Activated CD8-positive, alpha-beta memory T cell treated with anti-CD3 and anti-CD28 coated beads, Interleukin-2, amount 10 ng/mL, durations not matched to agents 7 days and 5 days (primary cell): ENCODE measurements at regions not wholly inside any gene's neighbourhood (a gene's known extent, or its start where the extent isn't known, plus 50 kb on each side); places are given as distances from the start of the nearest gene placed in this dataset.

ENCODE experiments used
- ATAC-seq: fragments of 150-1000 bp; cut with Tn5 transposase; one replicate; pipeline ENCODE4 v1.10.0; 2021; ENCODE audit warnings: moderate library complexity
- CTCF ChIA-PET: fragments of 350-600 bp; sonication (Branson Sonifier 250); formaldehyde crosslinking; loops from one replicate; lab custom pipeline; 2021; ENCODE audit warnings: antibody characterized with exemption; lab: Charles Lee
- DNase-seq: peaks from one replicate; pipeline ENCODE4 v3.0.0-alpha.2; 2020
- H3K27ac Mint-ChIP-seq: one replicate; pipeline ENCODE4 v1.8.0; 2021; ENCODE audit warnings: mild to moderate bottlenecking, mixed read lengths
- H3K27me3 Mint-ChIP-seq: one replicate; pipeline ENCODE4 v1.8.0; 2021; ENCODE audit warnings: mixed read lengths
- H3K36me3 Mint-ChIP-seq: one replicate; pipeline ENCODE4 v1.8.0; 2021; ENCODE audit warnings: mild to moderate bottlenecking, mixed read lengths
- H3K4me1 Mint-ChIP-seq: one replicate; pipeline ENCODE4 v1.8.0; 2021; ENCODE audit warnings: mixed read lengths
- H3K4me3 Mint-ChIP-seq: one replicate; pipeline ENCODE4 v1.8.0; 2021; ENCODE audit warnings: mild to moderate bottlenecking, moderate library complexity, mixed read lengths
- H3K9me3 Mint-ChIP-seq: one replicate; pipeline ENCODE4 v1.8.0; 2022; ENCODE audit warnings: low read depth, mixed read lengths

DNA sequence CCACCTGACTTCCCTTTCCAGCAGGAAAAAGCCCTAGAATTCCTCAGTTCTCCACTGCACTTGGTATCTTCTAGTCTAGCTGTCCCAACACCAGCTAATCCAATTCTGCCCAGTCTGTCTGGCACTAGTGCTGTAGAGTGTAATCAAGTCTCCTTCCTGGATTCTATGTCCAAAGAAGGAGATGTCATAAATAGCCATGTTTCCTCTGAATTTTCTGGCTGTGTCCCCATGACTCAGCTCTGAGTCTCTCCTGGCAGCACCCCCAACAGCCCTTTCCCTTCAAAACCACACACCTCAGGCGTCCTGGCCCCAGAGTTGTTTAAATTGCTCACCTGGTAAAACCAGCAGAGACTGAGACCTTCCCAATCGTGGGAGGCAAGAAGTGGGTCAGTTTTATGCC lies 197.2 kb downstream of the GRXCR1 start:
- H3K9me3 Mint-ChIP-seq: peaks cover 2% of the 10 kb centered on the region

GRCh38 chr4:43103048-43103447 lies 210.5 kb downstream of the GRXCR1 start:
- H3K9me3 Mint-ChIP-seq: no peaks in the 10 kb centered on the region
- no peaks in the 10 kb centered on the region for H3K27me3 Mint-ChIP-seq
- no peaks in the 10 kb centered on the region for H3K36me3 Mint-ChIP-seq
- DNase-seq (no peak), ATAC-seq (no peak)
- H3K27ac Mint-ChIP-seq: no peak overlapping the region
- H3K4me1 Mint-ChIP-seq: no peaks in the 10 kb centered on the region
- CTCF ChIA-PET: no interaction called here
- H3K4me3 Mint-ChIP-seq: no peak overlapping the region

More for the DNA sequence above, 197.2 kb downstream of the GRXCR1 start:
- Mint-ChIP-seq H3K4me3 (no peak overlapping the region), H3K27me3 (no peaks in the 10 kb centered on the region), H3K4me1 (no peaks in the 10 kb centered on the region), H3K36me3 (no peaks in the 10 kb centered on the region), H3K27ac (no peak overlapping the region)
- DNase-seq (no peak), ATAC-seq (no peak)
- CTCF ChIA-PET: no interaction called here

DNA sequence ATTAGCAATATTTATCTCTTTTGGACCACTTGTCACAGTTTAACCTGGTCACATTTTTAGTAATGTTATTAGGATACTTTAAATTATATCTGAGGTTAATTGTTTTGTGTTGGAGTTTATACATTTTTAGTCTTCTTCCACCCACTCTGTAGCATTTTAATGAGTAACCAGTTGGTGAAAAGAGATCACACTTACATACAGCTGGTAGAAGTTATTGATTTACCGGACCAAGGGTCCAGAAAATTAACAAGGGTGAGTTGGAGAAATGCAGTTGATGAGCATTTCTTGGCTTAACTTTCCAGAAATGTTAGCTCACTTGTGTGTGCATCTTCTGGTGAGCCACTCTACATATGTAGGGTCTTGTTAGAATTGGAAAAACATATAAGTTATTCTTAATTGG lies 219.6 kb downstream of the GRXCR1 start:
- DNase-seq (no peak), ATAC-seq (no peak)
- Mint-ChIP-seq H3K27ac (no peak overlapping the region), H3K27me3 (no peaks in the 10 kb centered on the region), H3K4me3 (no peak overlapping the region), H3K36me3 (no peaks in the 10 kb centered on the region), H3K9me3 (no peaks in the 10 kb centered on the region), H3K4me1 (no peaks in the 10 kb centered on the region)
- CTCF ChIA-PET: no interaction called here

GRCh38 chr4:43113196-43113595 lies 220.7 kb downstream of the GRXCR1 start:
- CTCF ChIA-PET: no interaction called here
- DNase-seq: no peak
- no peak overlapping the region for H3K4me3 Mint-ChIP-seq

DNA sequence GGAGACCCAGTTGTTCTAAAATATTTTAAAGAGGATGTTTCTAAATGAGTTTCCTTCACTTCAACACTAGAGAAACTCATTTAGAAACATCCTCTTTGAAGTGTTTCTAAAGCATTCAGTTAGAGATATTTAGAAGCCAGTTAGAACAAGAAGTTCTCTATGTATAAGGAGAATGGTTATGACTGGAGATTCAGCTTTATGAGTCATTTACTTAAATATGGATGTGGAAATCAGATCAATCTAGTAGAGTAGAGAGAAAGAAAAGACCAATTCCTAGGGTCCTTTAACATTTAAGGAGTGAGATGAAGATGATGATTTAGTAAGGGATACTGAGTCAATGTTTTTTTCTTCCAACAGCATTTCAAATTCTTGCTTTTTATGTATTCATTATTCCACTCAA lies 234.1 kb downstream of the GRXCR1 start:
- H3K27me3 Mint-ChIP-seq: no peaks in the 10 kb centered on the region
- H3K4me3 Mint-ChIP-seq: no peak overlapping the region
- CTCF ChIA-PET: no interaction called here
- no peaks in the 10 kb centered on the region for H3K4me1 Mint-ChIP-seq
- H3K27ac Mint-ChIP-seq: no peak overlapping the region
- ATAC-seq (no peak), DNase-seq (no peak)
- no peaks in the 10 kb centered on the region for H3K36me3 Mint-ChIP-seq
- no peaks in the 10 kb centered on the region for H3K9me3 Mint-ChIP-seq

More at GRCh38 chr4:43113196-43113595, 220.7 kb downstream of the GRXCR1 start:
- no peak for ATAC-seq
- Mint-ChIP-seq H3K27me3 (no peaks in the 10 kb centered on the region), H3K4me1 (no peaks in the 10 kb centered on the region), H3K27ac (no peak overlapping the region), H3K9me3 (no peaks in the 10 kb centered on the region), H3K36me3 (no peaks in the 10 kb centered on the region)

DNA sequence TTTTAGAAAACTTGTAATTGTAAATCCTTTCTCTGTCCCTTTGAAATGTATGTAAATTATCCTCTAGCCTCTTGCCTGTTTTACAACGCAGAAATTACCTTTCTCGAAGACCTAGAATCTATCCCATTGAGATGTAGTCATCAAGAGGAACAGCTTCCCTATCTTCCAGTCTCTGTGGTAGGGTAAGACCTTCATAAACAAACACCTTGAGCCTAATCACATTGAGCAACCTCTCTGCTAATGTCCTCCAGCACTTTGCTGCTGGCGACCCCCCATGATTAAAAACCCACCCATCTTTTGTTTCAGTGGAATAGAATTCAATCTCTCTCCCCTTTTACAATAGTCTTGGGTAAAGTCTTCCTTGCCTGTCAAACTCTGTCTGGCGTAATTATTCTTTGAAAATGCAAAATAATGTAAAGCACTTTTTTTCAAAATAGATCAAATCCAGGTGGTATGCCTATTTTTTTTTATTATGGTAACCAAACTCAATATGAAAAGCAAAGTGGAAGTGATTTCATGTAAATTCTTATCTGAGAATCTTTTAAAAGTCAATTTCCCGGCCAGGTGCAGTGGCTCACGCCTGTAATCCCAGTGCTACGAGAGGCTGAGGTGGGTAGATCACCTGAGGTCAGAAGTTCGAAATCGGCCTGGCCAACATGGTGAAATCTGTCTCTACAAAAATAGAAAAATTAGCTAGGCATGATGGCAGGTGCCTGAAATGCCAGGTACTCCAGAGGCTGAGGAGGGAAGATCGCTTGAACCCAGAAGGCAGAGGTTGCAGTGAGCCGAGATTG lies 237.9 kb downstream of the GRXCR1 start:
- no peaks in the 10 kb centered on the region for H3K36me3 Mint-ChIP-seq
- no peaks in the 10 kb centered on the region for H3K27me3 Mint-ChIP-seq
- DNase-seq (no peak), ATAC-seq (no peak)
- H3K27ac Mint-ChIP-seq: no peak overlapping the region
- H3K4me3 Mint-ChIP-seq: no peak overlapping the region
- CTCF ChIA-PET: interaction anchor here (1.3 kb wide), 1 partner anchor 1499 kb away, joined by 5 read pairs; no protein-coding TSS in a partner anchor
- H3K4me1 Mint-ChIP-seq: no peaks in the 10 kb centered on the region
- H3K9me3 Mint-ChIP-seq: no peaks in the 10 kb centered on the region

- H3K27ac Mint-ChIP-seq: no peak overlapping the region
- no peaks in the 10 kb centered on the region for H3K9me3 Mint-ChIP-seq
- CTCF ChIA-PET: interaction anchor here (1.1 to 1.3 kb wide), 3 partner anchors 14 to 1498 kb away, joined by 3 to 5 read pairs (median 3); no protein-coding TSS in a partner anchor
- H3K27me3 Mint-ChIP-seq: no peaks in the 10 kb centered on the region
- H3K36me3 Mint-ChIP-seq: no peaks in the 10 kb centered on the region
- DNase-seq (peak; percentile 57), ATAC-seq (no peak)
- H3K4me1 Mint-ChIP-seq: no peaks in the 10 kb centered on the region
- no peak overlapping the region for H3K4me3 Mint-ChIP-seq
Observed at GRCh38 chr4:43132010-43132582, 239.6 kb downstream of the GRXCR1 start.

DNA sequence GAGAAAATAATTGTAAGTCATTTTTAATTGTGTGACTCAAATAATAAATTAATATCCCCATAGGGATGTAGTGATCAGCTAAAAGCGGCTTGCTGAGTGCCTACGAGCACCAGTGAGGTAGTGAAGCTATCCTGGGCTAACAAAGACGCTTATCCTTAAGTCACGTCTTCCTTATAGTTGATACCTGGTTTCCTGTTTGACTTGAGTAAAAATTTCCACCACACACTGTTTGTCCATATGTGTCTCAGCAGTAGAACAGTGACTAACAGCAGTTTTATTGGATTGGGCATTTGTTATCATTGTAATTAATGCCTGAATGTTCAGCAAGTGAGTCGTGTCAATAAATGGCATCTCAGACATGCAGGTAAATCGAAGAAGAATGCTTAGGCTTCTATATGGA lies 241.1 kb downstream of the GRXCR1 start:
- ATAC-seq: no peak
- Mint-ChIP-seq H3K4me1 (no peaks in the 10 kb centered on the region), H3K27me3 (no peaks in the 10 kb centered on the region), H3K27ac (no peak overlapping the region), H3K4me3 (no peak overlapping the region), H3K9me3 (no peaks in the 10 kb centered on the region), H3K36me3 (no peaks in the 10 kb centered on the region)
- DNase-seq: no peak
- CTCF ChIA-PET: no interaction called here

- Mint-ChIP-seq H3K27me3 (no peaks in the 10 kb centered on the region), H3K36me3 (no peaks in the 10 kb centered on the region), H3K4me1 (no peaks in the 10 kb centered on the region), H3K9me3 (no peaks in the 10 kb centered on the region), H3K4me3 (no peak overlapping the region), H3K27ac (no peak overlapping the region)
- CTCF ChIA-PET: no interaction called here
- DNase-seq (no peak), ATAC-seq (no peak)
Observed at GRCh38 chr4:43136752-43137151, 244.2 kb downstream of the GRXCR1 start.

- no peaks in the 10 kb centered on the region for H3K9me3 Mint-ChIP-seq
- H3K4me1 Mint-ChIP-seq: no peaks in the 10 kb centered on the region
- H3K36me3 Mint-ChIP-seq: no peaks in the 10 kb centered on the region
- H3K27me3 Mint-ChIP-seq: no peaks in the 10 kb centered on the region
- no peak overlapping the region for H3K4me3 Mint-ChIP-seq
- CTCF ChIA-PET: interaction anchor here (1.3 kb wide), 1 partner anchor 15 kb away, joined by 3 read pairs; no protein-coding TSS in a partner anchor
- H3K27ac Mint-ChIP-seq: no peak overlapping the region
- DNase-seq: no peak
- ATAC-seq: no peak
Observed at GRCh38 chr4:43146198-43146597, 253.7 kb downstream of the GRXCR1 start.

GRCh38 chr4:43148481-43148880 lies 256.0 kb downstream of the GRXCR1 start:
- no peaks in the 10 kb centered on the region for H3K9me3 Mint-ChIP-seq
- no peak for ATAC-seq
- DNase-seq: no peak
- no peaks in the 10 kb centered on the region for H3K27me3 Mint-ChIP-seq
- H3K4me3 Mint-ChIP-seq: no peak overlapping the region
- H3K36me3 Mint-ChIP-seq: no peaks in the 10 kb centered on the region
- H3K4me1 Mint-ChIP-seq: no peaks in the 10 kb centered on the region
- no peak overlapping the region for H3K27ac Mint-ChIP-seq
- CTCF ChIA-PET: interaction anchor here (1.1 kb wide), 1 partner anchor 17 kb away, joined by 3 read pairs; no protein-coding TSS in a partner anchor

GRCh38 chr4:43163101-43163792 lies 270.7 kb downstream of the GRXCR1 start:
- Mint-ChIP-seq H3K9me3 (no peaks in the 10 kb centered on the region), H3K27me3 (no peaks in the 10 kb centered on the region), H3K4me1 (peaks cover 2% of the 10 kb centered on the region), H3K4me3 (no peak overlapping the region), H3K36me3 (no peaks in the 10 kb centered on the region), H3K27ac (no peak overlapping the region)
- CTCF ChIA-PET: no interaction called here
- ATAC-seq (no peak), DNase-seq (no peak)

GRCh38 chr4:43189741-43190140 lies 297.2 kb downstream of the GRXCR1 start:
- ATAC-seq (no peak), DNase-seq (no peak)
- H3K27ac Mint-ChIP-seq: no peak overlapping the region
- no peaks in the 10 kb centered on the region for H3K4me1 Mint-ChIP-seq
- no peaks in the 10 kb centered on the region for H3K27me3 Mint-ChIP-seq
- H3K9me3 Mint-ChIP-seq: peaks cover 3% of the 10 kb centered on the region
- no peak overlapping the region for H3K4me3 Mint-ChIP-seq
- CTCF ChIA-PET: no interaction called here
- H3K36me3 Mint-ChIP-seq: no peaks in the 10 kb centered on the region
